HepG2 (cell line): ENCODE measurements at regions not wholly inside any gene's neighbourhood (a gene's known extent, or its start where the extent isn't known, plus 50 kb on each side); places are given as distances from the start of the nearest gene placed in this dataset.

Source experiments
- POLR2A ChIP-seq, 2 experiments: IDR thresholded peaks; 2 replicates each; pipeline ENCODE4 v1.6.1; 2011; ENCODE audit warnings: low read depth in 2 of 2, low read length in 2 of 2, mild to moderate bottlenecking in 1 of 2, moderate library complexity in 1 of 2; ENCODE audit not compliant: insufficient read depth in 1 of 2
- ZNF775 ChIP-seq: sonication (generic); formaldehyde crosslinking; IDR thresholded peaks from 2 replicates; pipeline ENCODE4 v1.4.0; 2020; ENCODE audit warnings: missing genetic modification reagents, mild to moderate bottlenecking, moderate library complexity, borderline replicate concordance

- no peak for TF ChIP-seq POLR2A (IDR thresholded peaks at IDR 0.05; ENCODE audit: insufficient read depth in 1 of 2, low read depth in 2 of 2, low read length in 2 of 2)
- TF ChIP-seq ZNF775, result no peak
Measured at GRCh38 chr9:106111039-106111730, 416.8 kb downstream of the TMEM38B start.
